GM21367 (cell line): ENCODE measurements at regions not wholly inside any gene's neighbourhood (a gene's known extent, or its start where the extent isn't known, plus 50 kb on each side); places are given as distances from the start of the nearest gene placed in this dataset.

Experiments used
- ATAC-seq: cut with Tn5 transposase; IDR thresholded peaks from one replicate; pipeline ENCODE4 v1.9.1; 2021; ENCODE audit not compliant: unreplicated experiment

- ATAC-seq = no peak
These were observed 157.3 kb downstream of the TBXT start for GRCh38 chr6:166010136-166010960.

GRCh38 chr6:166009385-166010031 lies 158.1 kb downstream of the TBXT start:
- no peak for ATAC-seq

GRCh38 chr6:166008441-166009369 lies 158.9 kb downstream of the TBXT start:
- no peak for ATAC-seq

- ATAC-seq = no peak
These were observed 160.0 kb downstream of the TBXT start for GRCh38 chr6:166007349-166008263.

GRCh38 chr6:166006900-166007301 lies 160.8 kb downstream of the TBXT start:
- no peak for ATAC-seq

- ATAC-seq = no peak
These were observed 161.4 kb downstream of the TBXT start for GRCh38 chr6:166005944-166006899.

GRCh38 chr6:166005401-166005943 lies 162.2 kb downstream of the TBXT start:
- no peak for ATAC-seq

GRCh38 chr6:166004876-166005275 lies 162.8 kb downstream of the TBXT start:
- no peak for ATAC-seq

- no peak for ATAC-seq
These were observed 163.2 kb downstream of the TBXT start for GRCh38 chr6:166004471-166004870.

- ATAC-seq = no peak
These were observed 164.1 kb downstream of the TBXT start for GRCh38 chr6:166003569-166003968.

- ATAC-seq = no peak
These were observed 166.3 kb downstream of the TBXT start for GRCh38 chr6:166001359-166001758.

- ATAC-seq = no peak
These were observed 168.4 kb downstream of the TBXT start for GRCh38 chr6:165999279-165999678.

GRCh38 chr6:165998072-165998471 lies 169.6 kb downstream of the TBXT start:
- ATAC-seq = no peak

GRCh38 chr6:165991341-165991740 lies 176.3 kb downstream of the TBXT start:
- no peak for ATAC-seq

GRCh38 chr6:165990216-165990615 lies 177.4 kb downstream of the TBXT start:
- ATAC-seq = no peak

- no peak for ATAC-seq
These were observed 178.7 kb downstream of the TBXT start for GRCh38 chr6:165988757-165989456.

- ATAC-seq = no peak
These were observed 179.3 kb downstream of the TBXT start for GRCh38 chr6:165988302-165988756.
